Uterus (tissue), 2 donors: ENCODE measurements at regions not wholly inside any gene's neighbourhood (a gene's known extent, or its start where the extent isn't known, plus 50 kb on each side); places are given as distances from the start of the nearest gene placed in this dataset.

Experiments
- POLR2A ChIP-seq, 2 donors: fragments of 450-650 bp; IDR thresholded peaks; one replicate each; pipeline ENCODE4 v1.6.1; 2016; ENCODE audit warnings: antibody characterized with exemption in 2 of 2, mild to moderate bottlenecking in 1 of 2, moderate library complexity in 1 of 2
- TF ChIP-seq, protein P1 (sequence below), 4 experiments: fragments of 200-600 bp in 2 of 4; fragments of 450-650 bp in 2 of 4; sonication (generic) in 2 of 4; IDR thresholded peaks; one replicate each; pipeline ENCODE4 v1.5.1; 2016 to 2019; ENCODE audit warnings: antibody characterized with exemption in 4 of 4, mild to moderate bottlenecking in 2 of 4, moderate library complexity in 1 of 4

DNA sequence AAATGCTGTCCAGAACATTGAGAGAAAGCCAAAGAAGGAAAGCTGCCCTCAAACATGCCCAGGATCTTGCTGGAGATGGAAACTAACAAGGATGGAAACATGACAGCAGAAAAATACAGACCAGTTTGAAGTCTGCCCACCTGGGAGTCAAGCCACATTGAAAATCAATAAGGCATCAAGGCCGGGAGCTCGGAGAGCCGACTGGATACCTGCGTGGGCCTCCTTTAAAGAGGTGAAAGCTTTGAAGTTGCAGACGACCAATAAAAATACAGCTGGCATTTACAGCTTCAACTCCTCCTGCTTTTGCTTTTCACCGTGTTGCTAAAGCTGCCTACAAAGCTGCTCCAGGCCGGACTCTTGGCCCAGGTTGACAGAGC is 279.7 kb downstream of the SRBD1 start:
- TF ChIP-seq, protein P1, sequence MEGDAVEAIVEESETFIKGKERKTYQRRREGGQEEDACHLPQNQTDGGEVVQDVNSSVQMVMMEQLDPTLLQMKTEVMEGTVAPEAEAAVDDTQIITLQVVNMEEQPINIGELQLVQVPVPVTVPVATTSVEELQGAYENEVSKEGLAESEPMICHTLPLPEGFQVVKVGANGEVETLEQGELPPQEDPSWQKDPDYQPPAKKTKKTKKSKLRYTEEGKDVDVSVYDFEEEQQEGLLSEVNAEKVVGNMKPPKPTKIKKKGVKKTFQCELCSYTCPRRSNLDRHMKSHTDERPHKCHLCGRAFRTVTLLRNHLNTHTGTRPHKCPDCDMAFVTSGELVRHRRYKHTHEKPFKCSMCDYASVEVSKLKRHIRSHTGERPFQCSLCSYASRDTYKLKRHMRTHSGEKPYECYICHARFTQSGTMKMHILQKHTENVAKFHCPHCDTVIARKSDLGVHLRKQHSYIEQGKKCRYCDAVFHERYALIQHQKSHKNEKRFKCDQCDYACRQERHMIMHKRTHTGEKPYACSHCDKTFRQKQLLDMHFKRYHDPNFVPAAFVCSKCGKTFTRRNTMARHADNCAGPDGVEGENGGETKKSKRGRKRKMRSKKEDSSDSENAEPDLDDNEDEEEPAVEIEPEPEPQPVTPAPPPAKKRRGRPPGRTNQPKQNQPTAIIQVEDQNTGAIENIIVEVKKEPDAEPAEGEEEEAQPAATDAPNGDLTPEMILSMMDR (IDR thresholded peaks at IDR 0.05), result no peak
- no peak for TF ChIP-seq POLR2A (IDR thresholded peaks at IDR 0.05)
